Activated CD8-positive, alpha-beta memory T cell treated with anti-CD3 and anti-CD28 coated beads, Interleukin-2, amount 10 ng/mL, durations not matched to agents 7 days and 5 days (primary cell): ENCODE measurements at regions not wholly inside any gene's neighbourhood (a gene's known extent, or its start where the extent isn't known, plus 50 kb on each side); places are given as distances from the start of the nearest gene placed in this dataset.

Experiments
- ATAC-seq: fragments of 150-1000 bp; cut with Tn5 transposase; one replicate; pipeline ENCODE4 v1.10.0; 2021; ENCODE audit warnings: moderate library complexity
- CTCF ChIA-PET: fragments of 350-600 bp; sonication (Branson Sonifier 250); formaldehyde crosslinking; loops from one replicate; lab custom pipeline; 2021; ENCODE audit warnings: antibody characterized with exemption; lab: Charles Lee
- DNase-seq: peaks from one replicate; pipeline ENCODE4 v3.0.0-alpha.2; 2020
- H3K27ac Mint-ChIP-seq: one replicate; pipeline ENCODE4 v1.8.0; 2021; ENCODE audit warnings: mild to moderate bottlenecking, mixed read lengths
- H3K27me3 Mint-ChIP-seq: one replicate; pipeline ENCODE4 v1.8.0; 2021; ENCODE audit warnings: mixed read lengths
- H3K36me3 Mint-ChIP-seq: one replicate; pipeline ENCODE4 v1.8.0; 2021; ENCODE audit warnings: mild to moderate bottlenecking, mixed read lengths
- H3K4me1 Mint-ChIP-seq: one replicate; pipeline ENCODE4 v1.8.0; 2021; ENCODE audit warnings: mixed read lengths
- H3K4me3 Mint-ChIP-seq: one replicate; pipeline ENCODE4 v1.8.0; 2021; ENCODE audit warnings: mild to moderate bottlenecking, moderate library complexity, mixed read lengths
- H3K9me3 Mint-ChIP-seq: one replicate; pipeline ENCODE4 v1.8.0; 2022; ENCODE audit warnings: low read depth, mixed read lengths

- CTCF ChIA-PET = no interaction called here
- H3K36me3 Mint-ChIP-seq = no peaks in the 10 kb centered on the region
- H3K4me1 Mint-ChIP-seq = no peaks in the 10 kb centered on the region
Observed at GRCh38 chr20:40512591-40512990, 176.4 kb downstream of the MAFB start.

GRCh38 chr20:40511478-40511877, 177.6 kb downstream of the MAFB start:
- no peaks in the 10 kb centered on the region for H3K9me3 Mint-ChIP-seq
- no peak overlapping the region for H3K27ac Mint-ChIP-seq
- ATAC-seq (no peak), DNase-seq (no peak)
- H3K4me3 Mint-ChIP-seq = no peak overlapping the region
- H3K4me1 Mint-ChIP-seq = no peaks in the 10 kb centered on the region
- CTCF ChIA-PET = no interaction called here
- H3K27me3 Mint-ChIP-seq = no peaks in the 10 kb centered on the region
- H3K36me3 Mint-ChIP-seq = no peaks in the 10 kb centered on the region

More at GRCh38 chr20:40512591-40512990, 176.4 kb downstream of the MAFB start:
- no peak overlapping the region for H3K4me3 Mint-ChIP-seq
- H3K27ac Mint-ChIP-seq = no peak overlapping the region
- H3K27me3 Mint-ChIP-seq = no peaks in the 10 kb centered on the region
- ATAC-seq (no peak), DNase-seq (no peak)
- no peaks in the 10 kb centered on the region for H3K9me3 Mint-ChIP-seq

GRCh38 chr20:40510622-40511021, 178.4 kb downstream of the MAFB start:
- Mint-ChIP-seq H3K4me3 (no peak overlapping the region), H3K9me3 (no peaks in the 10 kb centered on the region), H3K4me1 (no peaks in the 10 kb centered on the region), H3K27me3 (no peaks in the 10 kb centered on the region), H3K36me3 (no peaks in the 10 kb centered on the region), H3K27ac (no peak overlapping the region)
- DNase-seq (no peak), ATAC-seq (no peak)
- CTCF ChIA-PET = no interaction called here

GRCh38 chr20:40508821-40509220, 180.2 kb downstream of the MAFB start:
- Mint-ChIP-seq H3K9me3 (no peaks in the 10 kb centered on the region), H3K4me3 (no peak overlapping the region), H3K4me1 (no peaks in the 10 kb centered on the region), H3K27ac (no peak overlapping the region), H3K36me3 (no peaks in the 10 kb centered on the region), H3K27me3 (no peaks in the 10 kb centered on the region)
- ATAC-seq (no peak), DNase-seq (no peak)
- CTCF ChIA-PET = no interaction called here

GRCh38 chr20:40506537-40506939, 182.5 kb downstream of the MAFB start:
- Mint-ChIP-seq H3K27me3 (no peaks in the 10 kb centered on the region), H3K9me3 (no peaks in the 10 kb centered on the region), H3K36me3 (no peaks in the 10 kb centered on the region), H3K27ac (no peak overlapping the region), H3K4me1 (no peaks in the 10 kb centered on the region), H3K4me3 (no peak overlapping the region)
- ATAC-seq (no peak), DNase-seq (peak; percentile 41)
- CTCF ChIA-PET = no interaction called here

- no peaks in the 10 kb centered on the region for H3K36me3 Mint-ChIP-seq
- DNase-seq (no peak), ATAC-seq (no peak)
- no peak overlapping the region for H3K4me3 Mint-ChIP-seq
- H3K27ac Mint-ChIP-seq = no peak overlapping the region
- no peaks in the 10 kb centered on the region for H3K9me3 Mint-ChIP-seq
- H3K27me3 Mint-ChIP-seq = no peaks in the 10 kb centered on the region
- H3K4me1 Mint-ChIP-seq = peaks cover 6% of the 10 kb centered on the region
- CTCF ChIA-PET = no interaction called here
Observed at GRCh38 chr20:40503119-40503518, 185.9 kb downstream of the MAFB start.

- Mint-ChIP-seq H3K4me3 (no peak overlapping the region), H3K4me1 (peaks cover 8% of the 10 kb centered on the region), H3K27ac (no peak overlapping the region), H3K9me3 (no peaks in the 10 kb centered on the region), H3K27me3 (no peaks in the 10 kb centered on the region), H3K36me3 (no peaks in the 10 kb centered on the region)
- DNase-seq (no peak), ATAC-seq (no peak)
- CTCF ChIA-PET = no interaction called here
Observed at GRCh38 chr20:40502576-40502975, 186.5 kb downstream of the MAFB start.

GRCh38 chr20:40499391-40499790, 189.6 kb downstream of the MAFB start:
- no peaks in the 10 kb centered on the region for H3K9me3 Mint-ChIP-seq
- H3K4me3 Mint-ChIP-seq = no peak overlapping the region
- no peak for ATAC-seq
- peaks cover 8% of the 10 kb centered on the region for H3K4me1 Mint-ChIP-seq
- CTCF ChIA-PET = no interaction called here
- no peaks in the 10 kb centered on the region for H3K36me3 Mint-ChIP-seq
- no peaks in the 10 kb centered on the region for H3K27me3 Mint-ChIP-seq
- H3K27ac Mint-ChIP-seq = no peak overlapping the region
- DNase-seq = no peak

- CTCF ChIA-PET = no interaction called here
- Mint-ChIP-seq H3K4me1 (peaks cover 8% of the 10 kb centered on the region), H3K4me3 (no peak overlapping the region), H3K9me3 (no peaks in the 10 kb centered on the region), H3K27ac (no peak overlapping the region), H3K27me3 (no peaks in the 10 kb centered on the region), H3K36me3 (no peaks in the 10 kb centered on the region)
- no peak for DNase-seq
- ATAC-seq = no peak
Observed at GRCh38 chr20:40497899-40498691, 190.9 kb downstream of the MAFB start.

GRCh38 chr20:40495956-40496355, 193.1 kb downstream of the MAFB start:
- ATAC-seq (no peak), DNase-seq (no peak)
- H3K27ac Mint-ChIP-seq = no peak overlapping the region
- H3K9me3 Mint-ChIP-seq = no peaks in the 10 kb centered on the region
- CTCF ChIA-PET = no interaction called here
- H3K27me3 Mint-ChIP-seq = no peaks in the 10 kb centered on the region
- peaks cover 8% of the 10 kb centered on the region for H3K4me1 Mint-ChIP-seq
- no peaks in the 10 kb centered on the region for H3K36me3 Mint-ChIP-seq
- H3K4me3 Mint-ChIP-seq = no peak overlapping the region

- DNase-seq = no peak
- CTCF ChIA-PET = no interaction called here
- no peak overlapping the region for H3K4me3 Mint-ChIP-seq
- ATAC-seq = no peak
- no peaks in the 10 kb centered on the region for H3K9me3 Mint-ChIP-seq
- no peaks in the 10 kb centered on the region for H3K27me3 Mint-ChIP-seq
- no peak overlapping the region for H3K27ac Mint-ChIP-seq
- H3K4me1 Mint-ChIP-seq = peaks cover 8% of the 10 kb centered on the region
- no peaks in the 10 kb centered on the region for H3K36me3 Mint-ChIP-seq
Observed at GRCh38 chr20:40494248-40494647, 194.8 kb downstream of the MAFB start.

GRCh38 chr20:40493549-40493948, 195.5 kb downstream of the MAFB start:
- DNase-seq (no peak), ATAC-seq (no peak)
- Mint-ChIP-seq H3K4me3 (no peak overlapping the region), H3K4me1 (peaks cover 3% of the 10 kb centered on the region), H3K27me3 (no peaks in the 10 kb centered on the region), H3K9me3 (no peaks in the 10 kb centered on the region), H3K27ac (no peak overlapping the region), H3K36me3 (no peaks in the 10 kb centered on the region)
- CTCF ChIA-PET = no interaction called here

- ATAC-seq (no peak), DNase-seq (no peak)
- Mint-ChIP-seq H3K4me3 (no peak overlapping the region), H3K4me1 (peaks cover 3% of the 10 kb centered on the region), H3K36me3 (no peaks in the 10 kb centered on the region), H3K9me3 (no peaks in the 10 kb centered on the region), H3K27ac (no peak overlapping the region), H3K27me3 (no peaks in the 10 kb centered on the region)
- CTCF ChIA-PET = no interaction called here
Observed at GRCh38 chr20:40493071-40493470, 196.0 kb downstream of the MAFB start.

- ATAC-seq (no peak), DNase-seq (no peak)
- Mint-ChIP-seq H3K27ac (no peak overlapping the region), H3K9me3 (no peaks in the 10 kb centered on the region), H3K27me3 (no peaks in the 10 kb centered on the region), H3K4me3 (no peak overlapping the region), H3K4me1 (no peaks in the 10 kb centered on the region), H3K36me3 (no peaks in the 10 kb centered on the region)
- CTCF ChIA-PET = no interaction called here
Observed at GRCh38 chr20:40491009-40491590, 197.9 kb downstream of the MAFB start.
